SU-DHL-6 (cell line): ENCODE measurements at regions not wholly inside any gene's neighbourhood (a gene's known extent, or its start where the extent isn't known, plus 50 kb on each side); places are given as distances from the start of the nearest gene placed in this dataset.

Experiments
- EZH2phosphoT487 ChIP-seq: fragments of 200-600 bp; sonication (generic), shearing (Covaris generic); conservative IDR thresholded peaks from 2 replicates; pipeline ENCODE4 v1.6.1; 2018; ENCODE audit warnings: mild to moderate bottlenecking, antibody characterized with exemption, low read length, moderate library complexity, mixed read lengths
- TF ChIP-seq, protein P1 (sequence below): fragments of 200-600 bp; sonication (generic); IDR thresholded peaks from one replicate; pipeline ENCODE4 v1.5.1; 2017; ENCODE audit warnings: antibody characterized with exemption, mild to moderate bottlenecking, low read length, moderate library complexity; ENCODE audit not compliant: insufficient read depth, poor library complexity, severe bottlenecking

DNA sequence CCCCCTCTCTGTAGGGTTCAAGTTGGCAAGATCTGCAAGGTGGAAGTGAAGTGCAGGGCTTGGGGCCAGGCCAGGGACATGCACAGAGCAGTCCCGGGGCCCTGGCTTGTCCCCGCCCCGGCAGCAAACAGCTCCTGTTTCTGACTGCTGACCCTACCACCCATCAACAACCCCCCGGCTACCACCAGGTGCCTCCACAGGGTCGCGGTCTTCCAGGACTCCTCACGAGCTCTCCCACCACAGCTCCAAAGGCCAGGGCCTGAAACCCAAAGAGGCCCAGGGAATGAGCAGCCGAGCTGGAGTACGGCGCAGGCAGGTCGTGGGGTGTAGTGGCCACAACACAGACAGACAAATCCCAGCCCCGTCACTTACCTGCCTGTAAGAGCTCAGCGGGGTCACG lies 121.3 kb upstream of the SMAD3 start:
- TF ChIP-seq, protein P1, sequence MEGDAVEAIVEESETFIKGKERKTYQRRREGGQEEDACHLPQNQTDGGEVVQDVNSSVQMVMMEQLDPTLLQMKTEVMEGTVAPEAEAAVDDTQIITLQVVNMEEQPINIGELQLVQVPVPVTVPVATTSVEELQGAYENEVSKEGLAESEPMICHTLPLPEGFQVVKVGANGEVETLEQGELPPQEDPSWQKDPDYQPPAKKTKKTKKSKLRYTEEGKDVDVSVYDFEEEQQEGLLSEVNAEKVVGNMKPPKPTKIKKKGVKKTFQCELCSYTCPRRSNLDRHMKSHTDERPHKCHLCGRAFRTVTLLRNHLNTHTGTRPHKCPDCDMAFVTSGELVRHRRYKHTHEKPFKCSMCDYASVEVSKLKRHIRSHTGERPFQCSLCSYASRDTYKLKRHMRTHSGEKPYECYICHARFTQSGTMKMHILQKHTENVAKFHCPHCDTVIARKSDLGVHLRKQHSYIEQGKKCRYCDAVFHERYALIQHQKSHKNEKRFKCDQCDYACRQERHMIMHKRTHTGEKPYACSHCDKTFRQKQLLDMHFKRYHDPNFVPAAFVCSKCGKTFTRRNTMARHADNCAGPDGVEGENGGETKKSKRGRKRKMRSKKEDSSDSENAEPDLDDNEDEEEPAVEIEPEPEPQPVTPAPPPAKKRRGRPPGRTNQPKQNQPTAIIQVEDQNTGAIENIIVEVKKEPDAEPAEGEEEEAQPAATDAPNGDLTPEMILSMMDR, result no peak
- no peak for TF ChIP-seq EZH2phosphoT487
